Central memory CD4-positive, alpha-beta T cell (primary cell): ENCODE measurements at regions not wholly inside any gene's neighbourhood (a gene's known extent, or its start where the extent isn't known, plus 50 kb on each side); places are given as distances from the start of the nearest gene placed in this dataset.

ENCODE experiments used
- DNase-seq: peaks from one replicate; pipeline ENCODE4 v3.0.0; 2022

- DNase-seq = no peak
Observed at GRCh38 chr6:44682987-44683779, 295.7 kb downstream of the CDC5L start.

DNA sequence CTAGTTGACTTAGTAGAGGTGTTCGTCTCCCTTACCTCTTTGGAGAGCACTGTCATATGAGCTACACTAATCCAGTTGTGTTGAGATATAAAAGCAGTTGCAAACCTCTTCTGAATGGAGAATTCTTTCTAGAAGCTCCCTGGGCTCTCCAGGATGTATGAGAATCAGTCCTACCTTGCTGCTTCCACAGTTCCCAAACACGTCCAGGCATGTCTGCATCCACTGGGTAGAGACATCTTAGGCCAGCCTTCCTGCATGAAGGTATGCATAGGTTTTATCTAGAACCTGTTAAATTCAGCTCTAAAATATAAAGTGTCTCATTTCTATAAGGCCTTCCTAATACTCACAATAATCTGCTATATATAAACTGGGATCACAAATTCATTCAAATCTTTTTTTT is 297.7 kb downstream of the CDC5L start:
- no peak for DNase-seq

GRCh38 chr6:44696099-44696498 is 308.6 kb downstream of the CDC5L start:
- DNase-seq = no peak

- no peak for DNase-seq
Observed at GRCh38 chr6:44696686-44697085, 309.2 kb downstream of the CDC5L start.

DNA sequence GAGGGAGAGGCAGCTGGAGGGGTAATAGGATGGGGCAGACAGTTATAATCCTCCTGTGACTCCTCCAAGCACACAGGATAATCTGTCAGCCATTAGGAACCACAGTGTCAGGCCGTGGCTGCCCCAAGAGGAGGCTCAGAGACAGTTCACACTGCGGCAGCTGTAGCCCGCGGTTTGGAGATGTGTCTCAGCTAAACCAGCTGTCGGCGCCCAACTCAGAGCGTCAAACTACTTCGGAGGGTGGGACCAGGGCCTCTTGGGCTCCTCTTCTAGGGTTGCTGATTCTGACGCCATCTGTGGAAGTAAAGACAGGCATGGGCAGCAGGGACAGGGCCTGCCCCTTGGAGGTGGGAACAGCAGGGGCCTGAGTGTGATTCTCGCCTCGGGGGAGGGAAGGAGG is 309.8 kb downstream of the CDC5L start:
- DNase-seq = no peak

DNA sequence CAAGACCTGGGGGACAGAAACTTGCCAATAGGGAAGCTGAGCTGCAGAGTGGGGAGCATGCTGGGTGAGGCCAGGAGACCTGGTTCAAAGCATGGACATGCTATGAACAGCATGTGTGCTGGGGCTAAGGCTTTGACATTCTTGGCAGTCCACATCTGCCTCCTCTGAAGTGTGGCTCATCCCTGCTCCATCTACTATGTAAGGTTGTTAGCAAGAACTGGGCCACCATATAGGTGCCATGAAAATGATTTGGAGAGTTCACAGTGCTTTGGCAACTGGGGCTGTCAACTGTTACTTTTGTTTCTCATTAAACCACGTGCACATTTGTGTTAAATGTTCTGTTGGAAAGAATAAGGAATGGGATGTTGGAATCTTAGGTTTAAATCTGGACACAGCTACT is 311.1 kb downstream of the CDC5L start:
- DNase-seq = no peak

- DNase-seq = no peak
Observed at GRCh38 chr6:44699082-44699481, 311.6 kb downstream of the CDC5L start.

- no peak for DNase-seq
Observed at GRCh38 chr6:44699851-44700250, 312.3 kb downstream of the CDC5L start.

GRCh38 chr6:44700422-44700821 is 312.9 kb downstream of the CDC5L start:
- no peak for DNase-seq

- DNase-seq = no peak
Observed at GRCh38 chr6:44701038-44701636, 313.6 kb downstream of the CDC5L start.

DNA sequence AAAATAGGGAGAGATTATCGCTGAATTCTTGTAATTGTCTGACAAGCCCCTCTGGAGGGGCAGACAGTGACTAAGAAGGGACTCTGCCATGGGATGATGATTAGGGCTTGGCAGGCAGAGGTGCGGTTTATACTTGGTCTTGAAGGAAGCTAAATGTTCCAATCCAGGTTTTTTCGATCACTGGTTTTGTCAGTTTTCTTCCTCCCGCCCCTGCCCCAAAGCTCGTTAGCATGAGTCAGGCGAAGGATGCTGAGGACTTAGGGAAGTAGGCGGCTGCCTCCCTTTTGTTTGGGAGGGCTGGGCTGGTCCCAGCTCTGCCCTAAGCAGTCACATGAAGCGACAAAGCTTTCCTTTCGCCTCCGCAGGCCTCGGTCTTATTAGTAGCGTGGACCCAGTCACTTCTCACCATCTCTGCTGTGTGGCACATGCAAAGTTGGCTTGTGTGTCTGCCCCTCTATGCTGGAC is 314.2 kb downstream of the CDC5L start:
- DNase-seq = no peak

DNA sequence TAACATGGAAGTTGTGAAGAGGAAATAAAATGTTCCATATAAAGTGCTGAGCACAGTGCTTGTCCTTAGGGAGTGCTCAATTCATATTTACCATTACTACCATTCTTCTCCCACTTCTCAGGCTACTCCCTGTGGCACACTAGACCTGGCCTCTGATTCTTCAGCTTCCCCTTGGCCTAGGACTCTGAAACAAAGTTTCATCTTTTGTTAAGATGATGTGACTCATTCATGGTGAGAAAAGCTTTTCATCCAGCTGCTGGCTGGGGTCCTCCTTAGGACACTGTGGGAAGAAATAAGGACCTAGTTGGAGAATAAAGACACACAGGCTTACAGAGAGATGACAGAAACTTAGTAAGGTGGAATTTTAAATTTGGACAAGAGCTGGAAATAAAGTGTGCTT is 314.8 kb downstream of the CDC5L start:
- DNase-seq = no peak

DNA sequence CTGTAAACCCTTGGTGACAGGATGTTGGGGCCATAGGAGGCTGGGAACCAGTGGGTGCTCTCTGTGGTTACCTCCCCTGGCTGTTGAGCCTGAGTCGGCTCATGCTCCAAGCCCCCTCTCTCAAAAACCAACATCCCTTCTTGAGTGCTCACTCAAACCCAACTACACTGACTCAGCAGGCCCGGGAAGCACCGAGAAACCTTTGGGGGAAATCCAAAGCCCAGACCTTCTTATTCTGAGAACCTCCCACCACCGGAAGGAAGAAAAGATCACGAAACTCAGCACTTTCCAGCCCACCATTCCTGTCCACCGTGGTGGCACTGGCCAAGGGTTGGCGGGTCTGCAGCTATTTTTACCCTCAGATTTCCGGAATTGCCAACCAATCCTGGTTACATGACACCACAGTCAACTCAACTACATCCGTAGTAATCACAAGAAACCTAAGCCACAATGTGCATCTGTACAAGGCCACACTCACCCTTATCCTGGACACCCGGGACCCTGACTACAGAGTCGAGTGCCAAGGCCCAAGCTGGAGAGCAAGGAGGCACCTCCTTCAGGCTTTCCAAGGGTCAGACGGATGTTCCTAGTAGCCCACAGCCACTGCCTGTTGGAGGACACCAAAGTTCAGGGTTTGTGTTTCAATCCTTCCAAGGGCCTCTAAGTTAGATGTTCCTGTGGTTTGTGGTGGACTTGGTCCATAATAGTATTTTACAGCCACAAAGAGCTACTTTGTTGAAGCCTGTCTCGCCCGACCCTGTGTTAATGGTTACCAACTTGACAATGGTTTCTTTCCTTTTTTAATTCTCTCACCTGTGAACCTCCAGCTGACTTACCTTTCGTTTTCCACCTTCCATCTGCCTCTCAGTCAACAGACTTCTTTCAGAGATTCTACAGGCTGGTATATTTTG is 317.0 kb downstream of the CDC5L start:
- no peak for DNase-seq

GRCh38 chr6:44705596-44705995 is 318.1 kb downstream of the CDC5L start:
- no peak for DNase-seq

DNA sequence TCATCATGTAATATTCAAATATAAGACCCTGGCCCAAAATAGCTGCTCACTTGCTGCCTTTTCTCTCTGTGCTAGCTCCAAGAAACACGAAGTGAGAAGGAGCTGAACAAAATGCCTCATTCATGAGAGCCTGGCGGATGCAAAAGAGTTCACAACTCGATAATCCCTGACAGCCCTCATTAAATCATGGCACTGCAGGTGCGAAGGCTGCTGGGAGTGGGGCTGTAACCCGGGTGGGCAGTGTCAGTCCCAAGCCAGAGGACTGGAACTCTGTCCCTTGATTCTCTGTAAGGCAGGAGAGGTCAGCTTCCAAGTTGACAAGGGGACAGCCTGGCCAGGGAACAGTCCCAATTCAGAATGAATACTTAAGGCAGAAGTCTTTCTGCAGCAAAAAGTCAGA is 318.5 kb downstream of the CDC5L start:
- DNase-seq = no peak

- no peak for DNase-seq
Observed at GRCh38 chr6:44708208-44708607, 320.7 kb downstream of the CDC5L start.

- DNase-seq = no peak
Observed at GRCh38 chr6:44712353-44713111, 325.0 kb downstream of the CDC5L start.

DNA sequence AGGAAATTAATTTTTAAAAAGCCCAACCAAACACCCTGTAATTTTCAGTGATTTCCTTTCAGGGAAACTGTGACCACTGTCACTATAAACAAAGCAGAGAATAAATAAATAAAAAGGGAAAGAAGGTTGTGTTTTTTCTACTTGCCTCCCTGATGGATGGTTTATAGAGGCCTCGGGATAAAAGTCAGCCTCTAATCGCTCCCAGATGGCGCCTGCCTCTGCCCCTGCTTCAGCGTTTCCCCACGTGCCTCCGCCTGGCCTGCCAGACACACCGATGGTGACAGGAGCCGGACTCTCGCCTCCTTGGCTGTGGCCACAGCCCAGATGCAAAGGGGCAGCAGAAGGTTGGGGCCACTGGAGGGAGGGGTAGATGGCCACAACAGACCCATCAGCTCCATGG is 327.7 kb downstream of the CDC5L start:
- DNase-seq = no peak

GRCh38 chr6:44715925-44716324 is 328.4 kb downstream of the CDC5L start:
- DNase-seq = no peak

DNA sequence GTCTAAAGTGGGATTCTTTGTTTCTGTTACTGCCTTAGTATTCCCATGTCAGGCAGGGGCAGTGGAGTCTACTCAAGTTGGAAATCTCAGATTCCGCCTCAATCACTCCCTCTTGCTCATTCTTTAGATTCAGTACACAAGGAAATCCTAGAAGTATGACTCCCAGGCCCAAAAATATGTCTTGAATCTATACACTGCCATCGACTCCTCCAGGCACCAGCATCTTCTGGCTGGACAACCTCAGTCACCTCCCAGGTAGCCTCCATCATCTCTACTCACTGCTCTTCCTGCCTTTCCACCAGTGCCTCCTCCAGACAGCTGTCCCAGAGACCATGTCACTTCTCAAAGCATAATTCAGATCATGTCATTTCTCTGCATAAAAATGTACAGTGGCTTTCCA is 329.9 kb downstream of the CDC5L start:
- DNase-seq = no peak

GRCh38 chr6:44721954-44722578 is 334.6 kb downstream of the CDC5L start:
- no peak for DNase-seq

DNA sequence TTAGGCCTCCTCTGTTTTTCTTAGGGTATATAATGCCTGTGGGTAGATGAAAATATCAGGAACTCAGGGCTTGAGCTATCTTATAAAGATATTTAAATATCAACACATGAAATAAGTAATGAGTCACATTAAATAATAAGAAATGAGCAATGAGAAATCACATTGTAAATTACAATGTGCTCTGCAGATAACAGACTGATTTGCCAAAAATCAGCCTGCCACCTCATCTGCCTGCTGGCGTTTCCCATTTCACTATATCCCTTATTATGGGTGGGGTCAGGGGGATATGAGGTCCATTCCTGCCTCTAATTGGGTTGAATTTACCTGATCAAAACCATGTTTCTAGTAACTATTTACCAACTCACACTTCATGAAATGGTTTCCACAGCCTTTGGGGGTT is 335.2 kb downstream of the CDC5L start:
- no peak for DNase-seq
